AG04449 (cell line): ENCODE measurements at regions not wholly inside any gene's neighbourhood (a gene's known extent, or its start where the extent isn't known, plus 50 kb on each side); places are given as distances from the start of the nearest gene placed in this dataset.

Experiments used
- CTCF ChIA-PET: fragments of 350-600 bp; formaldehyde crosslinking; extraction: SDS; loops from one replicate; lab custom pipeline; 2021; ENCODE audit warnings: antibody characterized with exemption; lab: Yijun Ruan, JAX
- POLR2A ChIA-PET: fragments of 400-600, 350-600 bp; formaldehyde crosslinking; extraction: SDS; loops from one replicate; lab custom pipeline; 2020; ENCODE audit warnings: antibody characterized with exemption, inconsistent platforms; lab: Yijun Ruan, JAX
- DNase-seq: peaks from one replicate; pipeline ENCODE4 v3.0.0-alpha.2; 2010; ENCODE audit warnings: low read depth, low spot score
- H3K4me3 ChIP-seq: 2 replicates; pipeline ENCODE4 v1.5.1; 2011; ENCODE audit warnings: low read depth, mild to moderate bottlenecking, control low read depth, low read length
- TF ChIP-seq, protein P1 (sequence below): IDR thresholded peaks from one replicate; pipeline ENCODE4 v1.5.1; 2011; ENCODE audit warnings: mild to moderate bottlenecking, moderate library complexity, low read length, control low read depth, inconsistent platforms; ENCODE audit not compliant: insufficient read depth; ENCODE audit errors: missing control alignments

DNA sequence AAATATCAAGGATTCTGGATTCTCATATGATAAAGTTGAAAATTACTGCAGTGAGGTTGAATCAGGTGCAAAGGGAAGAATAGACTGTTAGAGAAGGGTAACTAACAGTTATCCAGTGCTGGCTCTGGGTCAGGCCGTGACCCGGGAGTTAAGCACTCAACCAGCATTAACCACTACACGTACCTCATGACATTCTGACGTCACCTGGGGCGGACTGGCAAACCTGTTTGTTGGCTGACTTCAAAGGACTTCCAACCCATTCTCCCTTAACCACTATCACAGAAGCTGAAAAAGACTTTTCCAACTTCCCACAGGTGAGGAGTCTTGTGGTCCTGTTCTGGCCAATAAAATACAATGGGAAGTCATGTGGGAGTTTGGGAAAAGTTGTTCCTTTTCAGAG lies 268.9 kb downstream of the ENC1 start:
- CTCF ChIA-PET = no interaction called here
- DNase-seq = no peak
- H3K4me3 ChIP-seq = no peak overlapping the region
- TF ChIP-seq, protein P1, sequence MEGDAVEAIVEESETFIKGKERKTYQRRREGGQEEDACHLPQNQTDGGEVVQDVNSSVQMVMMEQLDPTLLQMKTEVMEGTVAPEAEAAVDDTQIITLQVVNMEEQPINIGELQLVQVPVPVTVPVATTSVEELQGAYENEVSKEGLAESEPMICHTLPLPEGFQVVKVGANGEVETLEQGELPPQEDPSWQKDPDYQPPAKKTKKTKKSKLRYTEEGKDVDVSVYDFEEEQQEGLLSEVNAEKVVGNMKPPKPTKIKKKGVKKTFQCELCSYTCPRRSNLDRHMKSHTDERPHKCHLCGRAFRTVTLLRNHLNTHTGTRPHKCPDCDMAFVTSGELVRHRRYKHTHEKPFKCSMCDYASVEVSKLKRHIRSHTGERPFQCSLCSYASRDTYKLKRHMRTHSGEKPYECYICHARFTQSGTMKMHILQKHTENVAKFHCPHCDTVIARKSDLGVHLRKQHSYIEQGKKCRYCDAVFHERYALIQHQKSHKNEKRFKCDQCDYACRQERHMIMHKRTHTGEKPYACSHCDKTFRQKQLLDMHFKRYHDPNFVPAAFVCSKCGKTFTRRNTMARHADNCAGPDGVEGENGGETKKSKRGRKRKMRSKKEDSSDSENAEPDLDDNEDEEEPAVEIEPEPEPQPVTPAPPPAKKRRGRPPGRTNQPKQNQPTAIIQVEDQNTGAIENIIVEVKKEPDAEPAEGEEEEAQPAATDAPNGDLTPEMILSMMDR = no peak
- POLR2A ChIA-PET = no interaction called here

DNA sequence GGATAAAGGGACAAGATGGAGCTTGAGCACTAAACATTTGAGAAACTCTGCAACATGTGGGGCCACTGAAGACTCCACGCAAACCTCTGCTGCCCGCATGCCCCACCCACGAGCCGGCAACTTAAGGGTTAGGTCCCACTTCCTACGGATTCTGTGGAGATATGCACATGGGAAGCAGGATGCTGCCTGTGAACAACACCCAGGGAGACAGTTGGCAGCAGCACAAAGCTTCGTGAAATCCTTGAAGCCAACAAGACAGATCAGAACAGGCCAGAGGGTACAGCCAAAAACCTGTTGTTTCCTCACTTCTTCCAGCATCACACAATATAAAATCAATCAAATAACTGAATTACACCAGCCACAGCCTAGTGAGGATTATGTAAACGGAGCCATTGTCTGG lies 270.4 kb downstream of the ENC1 start:
- TF ChIP-seq, protein P1 = no peak
- POLR2A ChIA-PET = no interaction called here
- H3K4me3 ChIP-seq = no peak overlapping the region
- no peak for DNase-seq
- CTCF ChIA-PET = no interaction called here

DNA sequence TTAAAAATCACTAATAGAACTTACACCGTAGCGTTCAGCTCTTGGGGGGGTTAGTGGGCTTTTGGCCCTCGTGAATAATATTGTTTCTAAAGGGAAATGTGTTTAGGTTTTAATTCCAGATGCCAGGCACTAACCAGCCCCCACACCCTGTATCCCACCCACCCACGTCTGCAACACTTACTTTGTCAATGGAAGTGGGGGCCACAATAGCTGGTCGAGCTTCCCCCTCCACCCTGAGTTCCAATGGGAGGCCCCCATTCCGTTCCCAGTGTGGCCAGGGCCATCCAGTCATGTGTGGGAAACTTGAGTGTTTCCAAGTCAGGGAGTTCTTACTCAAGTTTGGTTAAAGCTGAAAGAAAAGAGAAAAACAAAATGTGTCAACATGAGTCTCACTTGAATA lies 271.4 kb downstream of the ENC1 start:
- DNase-seq = no peak
- TF ChIP-seq, protein P1 = no peak
- POLR2A ChIA-PET = no interaction called here
- CTCF ChIA-PET = no interaction called here
- H3K4me3 ChIP-seq = no peak overlapping the region

DNA sequence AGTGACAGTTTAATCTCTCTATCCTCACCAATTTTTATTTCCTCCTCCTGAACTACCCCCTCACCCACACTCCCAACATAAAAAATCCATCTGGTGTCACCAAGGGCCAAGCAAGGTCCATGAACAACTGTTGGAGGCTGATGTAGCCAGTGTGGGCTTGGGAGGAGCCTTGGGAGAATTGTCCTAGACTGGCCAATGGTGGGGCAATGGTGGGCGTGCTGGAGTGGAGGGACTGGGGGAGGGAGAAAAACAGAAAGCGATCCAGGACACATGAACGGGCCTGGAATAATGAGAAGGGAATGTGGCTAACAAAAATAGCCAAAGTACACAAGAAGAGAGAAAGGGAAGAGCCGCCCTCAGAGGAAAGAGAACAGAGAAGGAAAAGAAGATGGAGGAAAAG lies 272.6 kb downstream of the ENC1 start:
- CTCF ChIA-PET = no interaction called here
- H3K4me3 ChIP-seq = no peak overlapping the region
- no peak for DNase-seq
- POLR2A ChIA-PET = no interaction called here
- TF ChIP-seq, protein P1 = no peak

DNA sequence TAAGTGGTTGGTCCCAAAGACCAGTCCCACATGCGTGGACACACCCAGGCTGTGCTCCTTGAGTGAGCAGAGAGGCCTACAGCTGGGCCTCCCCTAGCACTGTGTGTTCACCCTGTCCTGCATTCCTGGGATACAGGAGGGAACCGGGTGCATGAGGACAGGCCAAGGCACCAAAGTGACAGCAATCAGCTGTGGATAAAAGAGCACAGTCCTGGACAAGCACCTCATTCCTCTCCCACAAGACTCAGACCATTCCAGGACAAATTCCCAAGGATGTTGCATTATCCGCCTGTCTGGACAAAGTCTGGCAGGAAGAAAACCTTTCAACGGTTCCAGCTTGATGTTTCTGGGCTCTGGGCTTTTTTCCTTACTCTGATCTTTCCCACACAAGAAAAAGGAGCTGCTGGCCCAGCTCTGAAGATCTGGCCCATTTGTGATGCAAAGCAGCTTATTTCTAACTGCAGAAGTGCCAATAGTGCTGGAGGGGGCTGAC lies 273.2 kb downstream of the ENC1 start:
- ChIA-PET POLR2A (no interaction called here), CTCF (no interaction called here)
- DNase-seq = no peak
- H3K4me3 ChIP-seq = no peak overlapping the region
- TF ChIP-seq, protein P1 = no peak

DNA sequence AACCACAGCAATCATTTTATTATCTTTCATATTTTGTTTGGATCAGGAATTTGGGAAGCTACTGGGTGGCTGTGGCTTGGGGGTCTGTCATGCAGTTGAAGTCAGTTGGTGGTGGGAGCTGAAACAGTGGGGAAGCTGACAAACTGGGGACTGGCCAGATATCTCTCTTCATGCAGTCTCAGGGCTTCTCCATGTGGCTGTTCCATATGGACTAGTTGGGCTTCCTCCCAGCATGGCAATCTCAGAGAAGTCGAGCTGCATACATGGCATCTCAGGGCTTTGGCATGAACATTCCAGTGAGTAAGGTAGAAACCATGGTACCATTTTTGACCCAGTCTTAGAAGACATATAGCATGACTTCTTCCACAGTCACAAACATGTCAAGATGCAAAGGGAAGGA lies 274.8 kb downstream of the ENC1 start:
- DNase-seq = no peak
- H3K4me3 ChIP-seq = no peak overlapping the region
- TF ChIP-seq, protein P1 = no peak
- ChIA-PET POLR2A (no interaction called here), CTCF (no interaction called here)
